ENCODE measurements at regions not wholly inside any gene's neighbourhood (a gene's known extent, or its start where the extent isn't known, plus 50 kb on each side); places are given as distances from the start of the nearest gene placed in this dataset.

DNA sequence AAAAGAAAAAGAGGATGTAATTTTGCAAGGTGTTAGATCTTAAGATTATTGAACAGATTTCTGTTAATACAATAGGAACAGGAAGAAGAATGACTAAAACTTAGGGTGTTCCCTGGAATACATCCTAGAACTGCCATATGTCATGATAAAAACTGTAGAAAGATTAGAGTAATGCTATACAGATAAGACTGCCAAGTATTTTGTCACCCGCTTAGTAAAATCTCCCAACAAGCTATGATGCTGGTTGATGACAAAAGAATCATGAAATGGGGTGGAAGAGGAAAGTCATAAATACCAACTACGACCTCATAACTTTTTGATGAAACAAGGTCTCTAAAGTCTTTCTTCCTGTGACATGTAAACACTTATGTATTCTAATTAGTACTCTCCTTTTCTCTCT is 163.6 kb upstream of the COL3A1 start:
- no peak for TF ChIP-seq POLR2A (IDR thresholded peaks at IDR 0.05)
- TF ChIP-seq, protein P1, sequence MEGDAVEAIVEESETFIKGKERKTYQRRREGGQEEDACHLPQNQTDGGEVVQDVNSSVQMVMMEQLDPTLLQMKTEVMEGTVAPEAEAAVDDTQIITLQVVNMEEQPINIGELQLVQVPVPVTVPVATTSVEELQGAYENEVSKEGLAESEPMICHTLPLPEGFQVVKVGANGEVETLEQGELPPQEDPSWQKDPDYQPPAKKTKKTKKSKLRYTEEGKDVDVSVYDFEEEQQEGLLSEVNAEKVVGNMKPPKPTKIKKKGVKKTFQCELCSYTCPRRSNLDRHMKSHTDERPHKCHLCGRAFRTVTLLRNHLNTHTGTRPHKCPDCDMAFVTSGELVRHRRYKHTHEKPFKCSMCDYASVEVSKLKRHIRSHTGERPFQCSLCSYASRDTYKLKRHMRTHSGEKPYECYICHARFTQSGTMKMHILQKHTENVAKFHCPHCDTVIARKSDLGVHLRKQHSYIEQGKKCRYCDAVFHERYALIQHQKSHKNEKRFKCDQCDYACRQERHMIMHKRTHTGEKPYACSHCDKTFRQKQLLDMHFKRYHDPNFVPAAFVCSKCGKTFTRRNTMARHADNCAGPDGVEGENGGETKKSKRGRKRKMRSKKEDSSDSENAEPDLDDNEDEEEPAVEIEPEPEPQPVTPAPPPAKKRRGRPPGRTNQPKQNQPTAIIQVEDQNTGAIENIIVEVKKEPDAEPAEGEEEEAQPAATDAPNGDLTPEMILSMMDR (IDR thresholded peaks at IDR 0.05) = no peak

Data from upper lobe of left lung (tissue), 4 donors.